Activated T-cell treated with anti-CD3 and anti-CD28 coated beads, Interleukin-2, amount 50 U/mL, for 24 hours (primary cell): ENCODE measurements at regions not wholly inside any gene's neighbourhood (a gene's known extent, or its start where the extent isn't known, plus 50 kb on each side); places are given as distances from the start of the nearest gene placed in this dataset.

Source experiments
- DNase-seq: peaks from one replicate; pipeline ENCODE4 v3.0.0-alpha.2; 2020
- H3K27ac Mint-ChIP-seq: 2 replicates; pipeline ENCODE4 v1.8.0; 2020; ENCODE audit warnings: mild to moderate bottlenecking, mixed read lengths
- H3K27me3 Mint-ChIP-seq: 2 replicates; pipeline ENCODE4 v1.8.0; 2020; ENCODE audit warnings: mixed read lengths
- H3K36me3 Mint-ChIP-seq: 2 replicates; pipeline ENCODE4 v1.8.0; 2020; ENCODE audit warnings: low read depth, mixed read lengths
- H3K4me1 Mint-ChIP-seq: 2 replicates; pipeline ENCODE4 v1.8.0; 2020; ENCODE audit warnings: low read depth, mixed read lengths
- H3K4me3 Mint-ChIP-seq: 2 replicates; pipeline ENCODE4 v1.8.0; 2020; ENCODE audit warnings: mild to moderate bottlenecking, moderate library complexity, mixed read lengths
- H3K9me3 Mint-ChIP-seq: 2 replicates; pipeline ENCODE4 v1.8.0; 2020; ENCODE audit warnings: mixed read lengths

DNA sequence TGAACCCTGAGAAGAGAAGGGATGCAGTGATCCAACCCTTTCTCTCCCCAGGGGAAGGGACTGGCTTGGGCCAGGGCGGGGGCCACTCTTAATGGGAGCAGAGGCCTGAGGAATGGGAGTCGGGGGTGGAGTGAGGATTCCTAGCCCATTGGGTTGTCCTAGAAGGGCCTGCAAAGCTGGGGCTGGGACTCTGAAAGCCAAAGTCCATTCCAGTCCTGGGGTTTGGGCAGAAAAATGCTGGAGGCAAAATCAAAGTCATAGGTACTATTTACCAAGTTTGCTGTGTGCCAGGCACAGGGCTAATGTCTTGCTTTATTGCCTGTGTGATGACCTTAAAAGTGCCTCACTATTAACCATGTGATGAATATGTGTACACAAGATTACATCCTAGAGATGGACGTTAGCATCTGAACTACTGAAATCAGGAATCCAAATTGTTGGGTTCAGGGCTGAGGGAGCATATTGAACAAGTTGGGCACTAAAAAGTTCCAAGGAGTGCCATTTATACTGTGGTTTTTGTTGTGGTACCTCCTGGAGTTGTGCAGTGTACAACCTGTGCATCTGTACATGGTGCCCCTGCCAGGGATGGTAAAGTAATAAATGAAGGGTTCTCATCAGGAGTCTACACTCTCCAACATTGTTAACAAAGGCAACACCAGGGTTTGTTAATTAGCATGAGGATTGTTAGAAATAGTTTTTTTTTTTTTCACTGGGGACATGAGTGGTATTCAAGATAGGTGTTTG lies 84.4 kb upstream of the NKD1 start:
- Mint-ChIP-seq H3K27ac (no peak overlapping the region), H3K4me3 (no peak overlapping the region), H3K9me3 (no peaks in the 10 kb centered on the region), H3K36me3 (no peaks in the 10 kb centered on the region), H3K4me1 (peaks cover 7% of the 10 kb centered on the region), H3K27me3 (peaks cover 22% of the 10 kb centered on the region)
- DNase-seq: no peak

- Mint-ChIP-seq H3K4me3 (no peak overlapping the region), H3K27ac (no peak overlapping the region), H3K27me3 (peaks cover 17% of the 10 kb centered on the region), H3K36me3 (no peaks in the 10 kb centered on the region), H3K4me1 (peaks cover 4% of the 10 kb centered on the region), H3K9me3 (no peaks in the 10 kb centered on the region)
- no peak for DNase-seq
These were observed 85.2 kb upstream of the NKD1 start for GRCh38 chr16:50462793-50463507.

DNA sequence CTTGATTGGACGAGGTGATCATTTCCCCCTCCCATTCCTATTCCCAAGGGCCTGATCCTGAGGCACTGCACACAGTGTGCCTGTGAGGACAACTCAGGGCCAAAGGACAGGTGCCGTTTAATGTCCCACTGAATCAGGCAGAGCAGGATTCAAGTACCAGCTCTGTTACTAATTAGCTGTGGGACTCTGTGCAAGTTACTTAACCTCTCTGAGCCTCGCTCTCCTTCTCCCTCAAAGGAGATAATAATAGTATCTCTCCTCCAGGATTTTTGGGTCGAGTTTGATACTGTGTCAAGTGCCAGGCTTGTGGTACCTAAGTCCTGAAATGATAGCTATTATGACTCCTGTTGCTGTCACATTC lies 86.8 kb upstream of the NKD1 start:
- Mint-ChIP-seq H3K4me3 (no peak overlapping the region), H3K9me3 (no peaks in the 10 kb centered on the region), H3K4me1 (peaks cover 10% of the 10 kb centered on the region), H3K27me3 (peaks cover 6% of the 10 kb centered on the region), H3K36me3 (no peaks in the 10 kb centered on the region), H3K27ac (no peak overlapping the region)
- DNase-seq: no peak

DNA sequence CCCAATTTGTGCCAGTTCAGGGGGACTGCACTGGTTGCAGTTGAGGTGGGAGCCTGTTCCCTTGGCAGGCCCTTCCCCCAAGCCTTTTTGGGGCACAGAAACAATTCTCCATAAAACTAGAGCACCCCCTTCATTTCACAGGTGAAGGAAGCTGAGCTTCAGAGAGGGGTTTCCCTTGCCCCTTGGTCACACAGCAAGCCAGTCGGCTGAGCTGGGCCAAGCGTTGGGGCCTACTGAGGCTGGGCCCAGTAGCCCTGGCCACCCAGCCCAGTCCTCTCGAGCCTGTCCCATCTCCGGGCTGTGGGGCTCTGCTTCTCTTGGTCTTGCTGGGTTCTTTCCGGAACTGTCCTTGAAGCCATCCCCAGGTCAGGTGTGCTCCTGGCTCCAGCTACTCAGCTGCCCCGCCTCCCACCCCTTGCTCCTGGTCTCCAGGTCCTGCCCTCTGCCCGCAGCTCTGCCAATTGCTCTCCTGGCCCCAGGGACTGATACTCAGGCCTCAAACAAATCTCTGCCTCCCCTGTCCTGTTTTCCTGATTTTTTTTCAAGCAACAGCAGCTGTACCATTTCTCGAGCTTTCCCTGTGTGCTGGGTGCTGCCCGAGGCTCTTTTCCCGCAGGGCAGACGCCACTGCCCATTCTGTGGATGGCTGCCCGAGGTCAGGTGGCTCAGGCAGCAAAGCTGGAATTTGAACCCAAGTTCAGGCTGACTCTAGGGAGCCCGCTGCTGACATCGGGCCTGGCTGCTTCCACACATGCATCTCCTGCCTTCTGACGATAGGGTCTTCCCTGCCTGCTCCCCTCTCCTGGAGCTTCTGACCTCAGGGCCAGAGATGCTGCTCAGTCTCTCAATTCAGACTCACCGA lies 87.4 kb upstream of the NKD1 start:
- Mint-ChIP-seq H3K4me3 (no peak overlapping the region), H3K27ac (no peak overlapping the region), H3K36me3 (no peaks in the 10 kb centered on the region), H3K9me3 (no peaks in the 10 kb centered on the region), H3K4me1 (peaks cover 10% of the 10 kb centered on the region), H3K27me3 (peaks cover 4% of the 10 kb centered on the region)
- DNase-seq: no peak

DNA sequence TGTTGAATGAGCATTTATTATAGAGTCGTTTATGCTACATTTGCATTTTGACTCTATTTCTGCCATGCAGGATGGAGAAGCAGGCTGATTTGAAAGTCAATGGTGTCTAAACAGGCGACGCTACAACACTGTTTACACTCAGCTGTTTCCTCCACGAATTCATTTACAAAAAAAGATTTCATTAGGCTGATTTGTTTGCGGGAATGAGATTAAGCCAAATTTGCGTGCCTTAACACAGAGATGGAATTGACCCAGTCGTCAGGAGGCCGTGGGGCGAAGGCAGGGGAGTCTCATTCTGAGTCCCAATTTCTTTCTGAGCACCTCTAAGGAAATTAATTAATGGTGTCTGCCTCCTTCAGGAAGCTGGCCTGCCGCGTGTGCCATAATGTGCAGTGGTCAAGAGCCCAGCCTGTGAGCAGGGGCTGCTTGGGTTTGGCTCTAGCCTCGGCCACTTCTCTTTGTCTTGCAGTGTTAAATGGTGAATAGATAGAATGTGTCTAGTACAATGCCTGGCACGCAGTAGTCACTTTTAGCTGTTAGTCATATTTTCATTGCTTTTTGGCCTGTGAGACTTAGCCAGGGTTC lies 88.6 kb upstream of the NKD1 start:
- Mint-ChIP-seq H3K4me1 (peaks cover 10% of the 10 kb centered on the region), H3K36me3 (no peaks in the 10 kb centered on the region), H3K27me3 (no peaks in the 10 kb centered on the region), H3K9me3 (no peaks in the 10 kb centered on the region), H3K27ac (no peak overlapping the region), H3K4me3 (no peak overlapping the region)
- no peak for DNase-seq

- Mint-ChIP-seq H3K27ac (no peak overlapping the region), H3K4me3 (no peak overlapping the region), H3K9me3 (no peaks in the 10 kb centered on the region), H3K27me3 (no peaks in the 10 kb centered on the region), H3K4me1 (peaks cover 10% of the 10 kb centered on the region), H3K36me3 (no peaks in the 10 kb centered on the region)
- DNase-seq: no peak
These were observed 89.3 kb upstream of the NKD1 start for GRCh38 chr16:50458667-50459495.

- no peaks in the 10 kb centered on the region for H3K36me3 Mint-ChIP-seq
- no peaks in the 10 kb centered on the region for H3K27me3 Mint-ChIP-seq
- H3K27ac Mint-ChIP-seq: no peak overlapping the region
- no peaks in the 10 kb centered on the region for H3K9me3 Mint-ChIP-seq
- H3K4me3 Mint-ChIP-seq: no peak overlapping the region
- no peak for DNase-seq
- H3K4me1 Mint-ChIP-seq: peaks cover 10% of the 10 kb centered on the region
These were observed 89.2 kb upstream of the BRD7 start for GRCh38 chr16:50457979-50458491.

DNA sequence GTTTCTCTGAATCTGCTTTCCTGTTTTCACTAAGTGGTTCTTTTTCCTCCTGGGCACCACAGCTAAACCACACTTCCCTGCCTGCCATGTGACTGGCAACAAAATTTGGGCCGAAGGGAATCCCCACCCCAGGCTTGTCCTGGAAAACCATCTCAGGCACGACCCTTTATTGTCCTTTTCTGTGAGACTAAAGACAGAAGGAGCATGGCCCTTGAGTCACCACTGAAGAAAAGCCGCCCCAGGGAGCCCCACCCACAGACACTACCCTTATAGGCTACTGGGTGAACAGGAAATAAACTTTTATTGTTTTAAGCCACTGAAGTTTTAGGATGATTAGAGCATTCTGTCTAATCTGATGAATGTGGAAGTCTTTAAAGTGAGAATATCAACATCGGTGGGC lies 88.6 kb upstream of the BRD7 start:
- Mint-ChIP-seq H3K27ac (peak overlapping the region; percentile 71), H3K4me3 (no peak overlapping the region), H3K36me3 (no peaks in the 10 kb centered on the region), H3K27me3 (no peaks in the 10 kb centered on the region), H3K9me3 (no peaks in the 10 kb centered on the region), H3K4me1 (peaks cover 10% of the 10 kb centered on the region)
- DNase-seq: no peak

- DNase-seq: no peak
- no peak overlapping the region for H3K4me3 Mint-ChIP-seq
- no peaks in the 10 kb centered on the region for H3K36me3 Mint-ChIP-seq
- H3K27me3 Mint-ChIP-seq: no peaks in the 10 kb centered on the region
- H3K27ac Mint-ChIP-seq: no peak overlapping the region
- H3K9me3 Mint-ChIP-seq: no peaks in the 10 kb centered on the region
- H3K4me1 Mint-ChIP-seq: peaks cover 10% of the 10 kb centered on the region
These were observed 86.6 kb upstream of the BRD7 start for GRCh38 chr16:50455288-50455845.

GRCh38 chr16:50453446-50453845 lies 84.7 kb upstream of the BRD7 start:
- Mint-ChIP-seq H3K27me3 (no peaks in the 10 kb centered on the region), H3K9me3 (no peaks in the 10 kb centered on the region), H3K27ac (no peak overlapping the region), H3K4me1 (peaks cover 10% of the 10 kb centered on the region), H3K36me3 (no peaks in the 10 kb centered on the region), H3K4me3 (no peak overlapping the region)
- DNase-seq: no peak

DNA sequence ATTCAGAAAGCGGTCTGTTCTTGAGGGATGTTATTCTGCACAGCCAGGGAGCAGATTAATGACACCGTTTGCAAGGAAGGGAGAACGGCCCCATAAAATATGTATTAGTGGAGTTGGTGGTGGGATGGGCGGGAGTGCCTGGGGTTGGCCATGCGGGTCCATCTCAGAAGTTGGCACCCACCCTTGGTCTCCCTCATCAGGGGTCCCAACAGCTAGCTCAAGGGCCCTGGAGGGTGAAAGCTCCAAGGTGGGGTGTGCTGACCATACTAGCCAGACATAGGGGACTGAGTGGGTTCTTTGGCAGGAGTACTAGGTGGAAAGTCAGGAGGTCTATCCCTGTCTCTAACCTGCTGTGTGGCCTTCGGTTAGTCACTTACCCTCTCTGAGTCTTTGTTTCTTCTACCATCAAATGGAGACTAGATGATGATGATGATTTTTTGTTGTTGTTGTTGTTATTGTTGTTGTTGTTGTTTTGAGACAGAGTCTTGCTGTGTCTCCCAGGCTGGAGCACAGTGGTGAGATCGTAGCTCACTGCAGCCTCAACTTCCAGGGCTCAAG lies 83.2 kb upstream of the BRD7 start:
- no peak for DNase-seq
- Mint-ChIP-seq H3K36me3 (no peaks in the 10 kb centered on the region), H3K9me3 (no peaks in the 10 kb centered on the region), H3K4me1 (no peaks in the 10 kb centered on the region), H3K27me3 (no peaks in the 10 kb centered on the region), H3K27ac (no peak overlapping the region), H3K4me3 (no peak overlapping the region)

DNA sequence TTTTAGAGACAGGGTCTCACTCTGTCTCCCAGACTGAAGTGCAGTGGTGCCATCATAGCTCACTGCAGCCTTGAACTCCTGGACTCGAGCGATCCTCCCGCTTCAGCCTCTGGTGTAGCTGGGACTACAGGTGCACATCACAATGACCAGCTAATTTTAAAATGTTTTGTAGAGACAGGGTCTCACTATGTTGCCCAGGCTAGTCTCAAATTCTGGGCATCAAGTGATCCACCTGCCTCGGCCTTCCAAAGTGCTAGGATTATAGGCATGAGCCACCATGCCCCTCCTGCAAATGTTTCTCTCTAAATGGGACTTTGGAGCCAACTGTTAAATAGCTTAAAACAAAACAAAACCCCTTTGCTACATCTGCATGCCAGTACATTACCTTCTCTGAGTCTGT lies 82.2 kb upstream of the BRD7 start:
- H3K36me3 Mint-ChIP-seq: no peaks in the 10 kb centered on the region
- H3K27ac Mint-ChIP-seq: no peak overlapping the region
- DNase-seq: no peak
- H3K4me1 Mint-ChIP-seq: no peaks in the 10 kb centered on the region
- no peak overlapping the region for H3K4me3 Mint-ChIP-seq
- no peaks in the 10 kb centered on the region for H3K9me3 Mint-ChIP-seq
- H3K27me3 Mint-ChIP-seq: no peaks in the 10 kb centered on the region

- H3K4me3 Mint-ChIP-seq: no peak overlapping the region
- no peaks in the 10 kb centered on the region for H3K27me3 Mint-ChIP-seq
- H3K36me3 Mint-ChIP-seq: no peaks in the 10 kb centered on the region
- H3K9me3 Mint-ChIP-seq: no peaks in the 10 kb centered on the region
- no peak for DNase-seq
- H3K4me1 Mint-ChIP-seq: no peaks in the 10 kb centered on the region
- no peak overlapping the region for H3K27ac Mint-ChIP-seq
These were observed 81.0 kb upstream of the BRD7 start for GRCh38 chr16:50449800-50450199.
